NCI-H69 (cell line): ENCODE measurements at regions not wholly inside any gene's neighbourhood (a gene's known extent, or its start where the extent isn't known, plus 50 kb on each side); places are given as distances from the start of the nearest gene placed in this dataset.
A peak's percentile ranks its signal among the peaks of the same experiment; 100 is the strongest.
"Not testable (repeated sequence)": the region's sequence is repeated elsewhere in the genome, so short reads cannot be mapped to it uniquely, and the experiment has no call there.

ENCODE experiments used
- DNase-seq: peaks from one replicate; lab custom pipeline; 2025; lab: John Stamatoyannopoulos, UW

DNA sequence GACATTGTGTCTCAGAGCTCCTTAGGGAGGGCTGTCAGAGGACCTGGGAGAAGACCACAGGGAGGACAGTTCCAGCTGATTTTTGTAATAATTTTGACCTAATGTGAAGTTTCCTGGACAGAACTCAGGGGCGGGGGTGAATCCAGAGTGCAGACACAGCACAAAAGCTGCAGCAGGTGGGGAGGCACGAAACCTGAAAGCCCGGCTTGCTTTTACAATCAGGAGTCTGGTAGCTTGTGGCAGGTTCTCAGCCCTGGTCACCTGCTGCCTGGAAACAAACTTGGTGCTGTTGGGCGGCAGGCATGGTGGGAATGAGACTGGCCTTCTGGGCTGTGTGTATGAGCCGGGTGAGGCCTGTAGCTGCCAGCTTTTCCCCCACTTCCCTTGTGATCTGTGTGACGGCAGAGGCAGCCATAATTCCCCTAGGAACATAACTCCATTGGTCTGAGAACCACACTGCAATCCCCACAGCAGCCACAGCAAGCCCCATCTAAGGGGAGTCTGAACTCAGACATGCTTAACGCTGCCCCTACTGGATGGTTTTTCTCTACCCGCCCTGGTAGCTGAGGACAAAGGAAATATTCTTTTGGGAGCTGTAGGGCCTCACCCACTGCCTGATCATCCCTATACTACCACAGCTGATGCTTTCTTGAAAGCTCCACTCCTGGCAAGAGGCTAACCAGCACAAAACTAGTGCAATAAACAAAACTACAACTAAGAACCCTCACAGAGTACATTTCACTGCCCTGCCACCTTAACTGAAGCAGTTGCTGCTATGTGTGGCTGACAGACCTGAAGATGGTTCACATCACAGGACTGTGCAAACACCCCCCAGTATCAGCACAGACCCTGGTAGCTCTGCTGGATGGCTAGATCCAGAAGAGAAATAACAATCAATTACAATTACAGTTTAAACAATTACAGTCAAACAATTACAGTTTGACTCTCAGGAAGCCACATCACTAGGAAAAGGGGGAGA, 1055.1 kb upstream of the GJE1 start:
- DNase-seq = peak; percentile 77

DNA sequence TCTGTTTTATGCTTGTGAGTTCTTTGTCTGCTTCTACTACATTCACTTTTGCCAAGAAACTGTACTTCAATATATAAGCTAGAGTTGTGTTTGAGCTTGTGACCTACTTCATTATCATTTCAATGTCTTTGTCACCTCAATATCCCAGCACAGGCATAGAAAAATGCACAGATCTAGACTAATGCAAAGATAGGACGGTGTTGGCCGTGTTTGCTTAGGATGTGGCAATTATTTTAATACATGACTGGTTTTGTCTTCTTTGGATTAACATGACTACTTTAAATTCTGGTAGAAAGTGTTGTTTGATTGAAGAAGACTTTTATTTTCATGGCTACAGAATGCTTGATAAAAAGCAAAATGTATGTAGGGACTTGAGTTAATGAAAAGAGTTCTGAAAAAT, 1075.0 kb upstream of the GJE1 start:
- no peak for DNase-seq

DNA sequence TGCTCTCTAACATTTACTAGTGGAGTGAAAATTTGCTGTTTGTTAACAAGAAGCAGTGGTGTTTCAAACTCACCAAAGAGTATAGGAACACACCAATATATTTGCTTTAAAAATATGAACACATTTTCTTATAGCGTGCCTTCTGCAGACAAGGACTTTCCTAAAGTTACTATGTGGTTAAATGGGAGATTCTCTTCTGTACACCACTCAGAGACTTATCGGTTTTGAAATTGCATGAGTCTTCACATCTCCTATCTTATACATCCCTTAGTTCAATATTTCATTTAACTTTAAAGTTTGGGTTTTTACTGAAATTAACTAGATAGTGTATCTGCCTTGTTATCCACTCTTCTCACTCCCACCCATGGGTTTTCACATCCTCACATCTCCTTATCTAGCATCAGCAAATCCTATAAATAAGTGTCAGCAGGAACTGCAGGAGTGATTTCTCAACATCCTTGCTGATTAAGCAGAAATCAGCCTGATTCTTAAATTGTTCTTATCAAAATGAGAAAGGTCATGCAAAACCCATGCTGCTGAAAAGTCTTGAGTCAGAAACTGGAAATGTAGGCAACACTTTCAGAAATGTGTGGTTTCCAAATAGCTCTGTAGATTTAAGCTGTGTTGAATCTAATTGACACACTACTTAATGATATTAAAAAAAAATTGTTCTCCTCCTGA, 1075.6 kb upstream of the GJE1 start:
- no peak for DNase-seq

DNA sequence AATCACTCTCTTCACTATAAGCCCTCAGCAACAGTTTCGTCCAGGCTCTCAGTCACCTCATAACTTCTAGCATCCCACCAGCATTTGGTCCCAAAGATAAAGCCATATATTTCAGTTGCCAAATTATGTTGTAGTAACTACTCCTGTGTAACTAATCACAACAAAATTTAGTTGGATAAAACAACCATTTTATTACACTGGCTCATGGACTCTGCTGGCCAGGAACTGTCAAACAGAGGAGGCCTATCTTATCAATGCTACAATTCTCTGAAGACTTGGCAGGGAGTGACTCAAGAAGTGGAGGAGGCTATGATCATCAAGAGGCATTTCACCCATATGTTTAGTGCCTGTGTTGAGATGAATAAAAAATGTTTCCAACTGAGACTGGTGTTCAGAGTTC, 1082.3 kb upstream of the GJE1 start:
- DNase-seq = no peak

DNA sequence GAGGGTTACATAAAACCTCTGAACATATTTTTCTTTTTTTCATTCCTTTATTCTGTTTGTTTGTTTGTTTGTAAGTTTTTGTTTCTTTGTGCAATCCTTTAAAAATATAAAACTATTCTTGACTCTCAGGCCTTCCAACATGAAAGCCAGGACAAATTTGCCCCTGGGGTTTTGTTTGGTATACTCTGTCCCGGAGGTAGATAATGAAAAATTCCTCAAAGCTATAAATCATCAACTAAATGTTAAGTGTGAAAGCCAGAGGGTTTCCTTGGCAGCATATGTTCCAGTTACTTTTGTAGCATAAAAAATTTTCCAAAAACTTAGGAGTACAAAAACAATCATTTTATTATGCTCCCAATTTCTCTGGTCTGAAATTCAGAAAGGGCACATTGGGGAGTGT, 1084.3 kb upstream of the GJE1 start:
- DNase-seq = no peak

DNA sequence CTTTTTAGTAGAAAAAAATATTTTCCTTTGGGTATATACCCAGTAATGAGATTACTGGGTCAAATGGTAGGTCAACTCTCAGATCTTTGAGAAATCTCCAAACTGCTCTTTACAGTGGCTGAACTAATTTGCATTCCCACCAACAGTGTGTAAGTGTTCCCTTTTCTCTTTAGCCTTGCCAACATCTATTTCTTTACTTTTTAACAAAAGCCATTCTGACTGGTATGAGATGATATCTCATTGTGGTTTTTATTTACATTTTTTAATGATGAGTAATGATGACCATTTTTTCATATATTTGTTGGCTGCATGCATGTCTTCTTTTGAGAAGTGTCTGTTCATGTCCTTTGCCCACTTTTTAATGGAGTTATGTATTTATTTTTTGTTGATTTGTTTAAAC, 1086.2 kb upstream of the GJE1 start:
- DNase-seq = not testable (repeated sequence)

DNA sequence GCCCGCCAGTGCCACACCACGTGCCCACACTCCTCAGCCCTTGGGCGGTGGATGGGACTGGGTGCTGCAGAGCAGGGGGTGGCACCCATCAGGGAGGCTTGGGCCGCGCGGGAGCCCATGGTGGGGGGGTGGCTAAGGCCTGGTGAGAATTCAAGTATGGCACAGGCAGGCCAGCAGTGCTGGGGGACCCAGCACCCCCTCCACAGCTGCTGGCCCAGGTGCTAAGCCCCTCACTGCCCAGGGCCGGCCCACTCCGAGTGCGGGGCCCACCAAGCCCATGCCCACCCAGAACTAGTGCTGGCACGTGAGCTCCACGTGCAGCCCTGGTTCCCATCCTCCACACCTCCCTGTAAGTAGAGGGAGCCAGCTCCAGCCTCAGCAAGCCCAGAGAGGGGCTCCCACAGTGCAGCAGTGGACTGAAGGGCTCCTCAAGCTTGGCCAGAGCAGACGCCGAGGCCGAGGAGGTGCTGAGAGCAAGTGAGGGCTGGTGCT, 1091.1 kb upstream of the GJE1 start:
- no peak for DNase-seq

DNA sequence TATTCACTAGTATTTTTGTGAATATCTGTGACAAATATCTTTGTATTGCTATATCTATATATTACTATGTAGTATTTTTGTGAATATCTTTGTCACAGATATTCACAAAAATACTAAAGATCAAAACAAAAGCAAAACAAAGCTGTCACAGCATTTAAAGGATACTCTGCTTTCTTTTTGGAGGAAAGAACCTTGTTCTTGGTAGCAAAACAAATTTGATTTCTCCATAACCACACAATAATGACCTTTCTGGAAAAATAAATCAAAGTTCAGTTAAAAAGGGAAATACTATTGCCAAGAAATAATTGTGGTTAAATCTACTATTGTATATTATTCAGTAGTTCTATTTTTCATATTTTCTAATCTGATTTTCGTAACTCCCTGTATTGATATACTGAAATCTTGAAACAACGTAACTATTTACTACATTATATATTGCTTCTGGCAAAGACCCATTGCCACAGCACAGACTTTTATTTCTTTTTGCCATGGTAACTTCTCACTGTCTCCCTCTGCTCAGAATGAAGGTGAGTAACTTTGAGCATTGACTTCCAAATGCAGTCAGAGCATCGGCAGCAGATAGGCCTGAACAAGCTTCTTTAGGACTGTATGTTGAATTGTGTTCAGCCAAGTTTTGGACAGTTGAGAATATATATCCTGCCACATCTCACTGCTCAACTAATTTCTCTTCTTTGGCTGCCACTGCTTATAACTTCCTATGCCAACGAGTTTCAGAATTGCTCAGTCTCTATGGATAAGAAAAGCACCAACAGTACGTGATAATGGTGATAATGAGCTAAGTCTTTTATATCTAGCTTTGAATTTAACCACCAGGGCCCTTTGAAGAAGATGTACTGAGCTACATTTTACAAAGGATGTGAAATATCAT, 1097.2 kb upstream of the GJE1 start:
- no peak for DNase-seq

DNA sequence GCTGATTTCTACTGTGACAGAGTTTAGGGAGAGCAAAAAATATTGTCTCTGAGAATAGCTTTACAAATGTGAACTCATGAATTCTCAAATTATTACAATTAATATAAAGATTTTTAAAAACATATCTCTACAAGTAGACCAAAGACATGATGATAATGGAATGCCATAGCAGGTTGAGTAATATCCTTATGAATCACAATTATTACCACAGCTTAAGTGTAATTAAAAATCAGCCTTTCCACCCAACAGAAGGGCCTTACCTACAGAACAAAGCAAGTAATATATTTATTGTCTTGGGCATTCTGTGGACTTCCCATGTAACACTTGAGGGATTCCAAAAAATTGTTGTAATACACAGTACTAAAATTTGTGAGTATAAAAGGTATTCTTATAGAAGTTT, 1099.6 kb upstream of the GJE1 start:
- DNase-seq = no peak

DNA sequence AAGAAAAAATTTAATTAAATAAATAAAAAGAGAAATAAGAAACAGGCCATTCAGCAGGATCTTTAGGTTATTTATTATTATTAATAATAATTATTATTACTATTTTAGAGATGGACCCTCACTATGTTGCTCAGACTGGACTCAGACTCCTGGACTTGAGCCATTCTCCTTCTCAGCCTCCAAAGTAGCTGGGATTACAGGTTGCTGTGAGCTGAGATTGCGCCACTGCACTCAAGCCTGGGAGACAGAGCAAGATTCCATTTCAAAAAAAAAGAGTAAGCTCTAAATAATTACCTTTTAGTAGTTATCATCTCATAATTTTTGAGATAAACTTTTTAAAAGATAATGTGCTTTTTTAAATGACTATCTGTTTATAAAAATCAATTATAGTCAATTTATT, 1102.8 kb upstream of the GJE1 start:
- no peak for DNase-seq

DNA sequence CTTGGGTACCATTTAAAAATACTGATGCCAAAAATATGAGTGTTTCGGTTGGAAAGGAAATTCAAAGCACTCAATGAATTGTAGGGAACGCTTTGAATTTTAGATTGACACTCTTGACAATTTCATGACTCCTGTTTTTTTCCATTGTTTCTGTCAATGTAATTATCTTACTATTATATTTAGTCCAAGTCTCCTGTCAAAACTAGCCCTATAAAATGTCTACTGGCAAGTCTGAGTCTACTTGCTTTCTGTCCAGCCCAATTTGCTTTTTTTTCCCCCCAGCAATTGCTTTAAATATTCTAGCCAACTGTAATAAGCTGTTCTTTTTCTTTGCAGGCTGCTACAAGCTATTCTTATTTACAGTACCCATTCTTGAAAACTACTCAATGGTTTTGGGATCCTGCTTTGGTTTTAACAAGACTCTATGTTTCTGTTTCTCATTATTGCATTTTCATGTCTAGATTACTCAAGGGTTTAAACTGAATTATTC, 1103.9 kb upstream of the GJE1 start:
- no peak for DNase-seq

DNA sequence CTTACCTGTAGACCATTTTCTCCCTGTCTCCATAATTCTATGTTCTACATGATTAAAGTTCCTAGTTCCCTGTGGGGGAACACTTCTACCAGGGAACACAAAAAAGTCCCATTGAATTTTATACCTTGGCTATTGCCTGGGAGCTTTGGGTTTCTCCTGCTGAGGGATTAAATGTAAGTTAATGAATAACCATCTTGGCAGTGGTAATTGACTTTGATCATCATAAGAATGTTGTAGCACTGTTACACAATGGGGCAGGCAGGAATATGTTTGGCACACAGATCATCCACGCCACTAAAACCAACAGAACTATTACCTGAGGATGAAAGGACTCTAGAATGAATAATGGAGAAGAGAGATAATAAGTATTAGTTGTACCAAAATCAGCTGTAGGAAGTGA, 1106.2 kb upstream of the GJE1 start:
- DNase-seq = no peak

DNA sequence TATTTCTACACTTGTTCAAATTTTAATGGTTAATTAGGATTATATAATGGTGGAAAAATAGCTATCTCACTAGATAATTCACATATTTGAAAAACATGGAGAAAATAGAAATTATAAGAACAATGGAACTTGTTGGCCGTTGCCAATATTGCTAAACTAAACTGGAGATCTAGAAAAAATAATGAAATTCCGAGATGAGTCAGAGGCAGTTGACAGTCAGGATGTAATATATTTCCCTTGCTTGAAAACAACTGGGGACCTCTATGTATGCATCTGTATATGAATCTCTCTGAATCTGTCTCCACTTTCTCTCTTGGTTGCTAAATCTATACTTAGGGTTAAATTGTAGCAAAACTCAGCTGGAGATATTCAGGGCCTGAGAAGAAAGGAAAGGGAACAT, 1108.2 kb upstream of the GJE1 start:
- DNase-seq = no peak

DNA sequence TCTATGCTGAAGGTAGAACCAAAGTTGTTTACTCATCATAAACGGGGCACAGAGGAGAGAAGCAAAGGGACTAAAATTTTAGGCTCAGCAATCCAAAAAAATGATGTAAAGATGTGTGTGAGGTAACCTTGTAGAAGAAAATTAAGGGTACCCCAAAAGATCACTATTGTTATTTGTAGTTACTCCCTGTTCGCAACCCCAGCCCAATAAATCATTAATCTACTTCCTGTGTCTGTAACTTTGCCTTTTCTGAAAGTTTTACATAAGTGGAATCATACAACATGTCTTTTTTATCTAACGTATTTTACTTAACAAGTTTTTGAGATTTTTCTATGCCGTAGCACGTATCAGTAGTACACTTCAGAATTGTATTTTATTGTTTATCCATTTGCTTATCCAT, 1114.8 kb upstream of the GJE1 start:
- no peak for DNase-seq

DNA sequence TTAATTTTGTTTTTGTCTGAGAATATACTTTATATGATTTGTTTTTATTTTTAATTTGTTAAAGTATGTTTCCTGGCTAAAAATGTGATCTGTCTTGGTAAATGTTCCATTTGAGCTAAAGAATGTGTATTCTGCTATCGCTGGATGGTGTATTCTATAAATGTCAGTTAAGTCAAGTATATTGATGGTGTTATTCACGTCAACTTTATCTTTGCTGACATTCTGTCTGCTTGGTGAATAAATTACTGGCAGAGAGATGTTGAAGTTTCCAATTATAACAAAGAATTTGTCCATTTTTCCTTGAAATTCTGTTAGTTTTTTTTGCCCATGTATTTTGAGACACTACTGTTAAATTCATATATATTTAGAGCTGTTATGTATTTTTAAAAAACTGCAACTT, 1131.8 kb upstream of the GJE1 start:
- no peak for DNase-seq

DNA sequence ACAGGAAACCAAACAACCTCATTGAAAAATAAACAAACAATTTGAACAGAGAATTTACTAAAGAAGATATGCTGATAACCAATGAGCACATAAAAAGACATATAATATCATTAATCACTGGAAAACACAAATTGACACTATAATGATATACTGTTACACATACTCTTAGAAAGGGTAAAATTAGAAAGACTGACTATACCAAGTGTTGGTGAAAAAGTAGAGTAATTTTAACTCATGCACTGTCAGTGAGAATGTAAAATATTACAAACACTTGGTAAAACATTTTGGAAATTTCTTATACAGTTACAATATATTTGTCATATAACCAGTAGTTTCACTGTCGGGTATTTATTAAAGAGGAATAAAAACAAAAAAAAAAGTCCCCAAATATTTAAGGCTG, 1139.2 kb upstream of the GJE1 start:
- no peak for DNase-seq

DNA sequence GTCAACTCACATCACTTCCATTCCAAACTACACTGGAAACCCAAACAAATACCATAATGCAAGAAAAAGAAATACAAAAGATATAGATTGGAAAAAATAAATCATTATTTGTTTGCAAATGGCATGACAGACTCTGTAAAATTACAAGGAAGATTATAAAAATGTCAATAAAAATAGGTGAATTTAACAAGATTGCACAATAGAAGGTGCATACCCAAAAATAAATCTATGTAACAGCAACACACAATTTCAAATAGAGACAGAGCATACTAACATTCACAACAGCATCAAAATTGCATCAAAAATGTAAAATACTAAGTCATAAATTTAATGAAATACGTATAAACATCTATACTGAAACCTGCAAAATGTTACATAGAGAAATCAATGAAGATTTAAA, 1140.0 kb upstream of the GJE1 start:
- no peak for DNase-seq

DNA sequence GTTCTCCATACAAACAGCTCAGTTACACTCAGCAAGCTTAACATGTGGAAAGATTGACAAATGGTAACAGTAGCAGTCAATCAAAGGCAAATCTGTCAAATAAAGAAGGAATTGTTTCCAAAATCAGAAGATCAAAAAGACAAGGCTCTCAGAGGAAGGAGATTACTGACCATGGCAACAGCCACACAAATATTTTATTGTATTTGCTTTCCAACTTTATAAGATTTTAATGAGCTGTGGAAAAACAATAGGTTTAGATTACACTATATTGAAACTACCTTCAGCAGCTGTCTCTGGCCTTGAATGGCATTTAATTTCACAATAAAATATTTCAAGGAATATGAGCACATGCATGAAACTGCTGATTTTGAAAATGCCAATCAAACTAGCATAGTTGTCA, 1143.9 kb upstream of the GJE1 start:
- DNase-seq = peak; percentile 59

DNA sequence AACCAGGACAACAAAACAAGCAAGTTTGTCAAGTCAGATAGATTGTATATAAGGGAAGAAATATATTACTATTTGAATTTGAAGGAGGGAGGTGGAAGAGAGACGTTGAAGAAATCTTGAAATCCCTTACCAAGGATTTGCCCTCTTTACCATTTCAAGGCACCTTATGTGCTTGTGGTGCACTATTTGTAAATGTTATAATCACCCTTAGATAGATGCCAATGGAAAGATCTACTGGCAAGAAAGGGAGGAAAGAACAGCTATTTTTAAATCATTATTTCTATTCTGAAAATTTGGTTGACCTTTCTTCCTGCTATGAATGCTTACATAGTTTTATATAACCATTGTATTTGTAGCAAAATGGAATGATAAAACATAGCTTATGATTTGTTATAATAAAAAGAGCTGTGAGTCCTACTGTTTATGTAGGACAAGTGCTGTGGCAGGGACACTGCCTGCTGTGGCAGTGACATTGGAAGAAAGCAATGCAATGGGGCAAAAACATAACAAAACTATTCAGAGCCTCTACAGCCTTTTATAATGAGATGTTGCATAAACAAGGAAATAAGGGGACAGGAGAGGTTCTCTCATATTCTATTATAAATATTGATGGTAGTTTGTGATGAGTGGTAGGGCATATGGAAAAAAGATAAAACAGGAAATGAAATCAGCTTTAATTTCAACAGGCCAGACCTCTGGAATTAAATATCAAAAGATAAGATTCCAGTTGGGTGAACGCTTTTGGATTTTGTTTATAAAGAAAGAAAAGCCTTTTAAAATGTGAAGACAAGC, 1145.2 kb upstream of the GJE1 start:
- no peak for DNase-seq

DNA sequence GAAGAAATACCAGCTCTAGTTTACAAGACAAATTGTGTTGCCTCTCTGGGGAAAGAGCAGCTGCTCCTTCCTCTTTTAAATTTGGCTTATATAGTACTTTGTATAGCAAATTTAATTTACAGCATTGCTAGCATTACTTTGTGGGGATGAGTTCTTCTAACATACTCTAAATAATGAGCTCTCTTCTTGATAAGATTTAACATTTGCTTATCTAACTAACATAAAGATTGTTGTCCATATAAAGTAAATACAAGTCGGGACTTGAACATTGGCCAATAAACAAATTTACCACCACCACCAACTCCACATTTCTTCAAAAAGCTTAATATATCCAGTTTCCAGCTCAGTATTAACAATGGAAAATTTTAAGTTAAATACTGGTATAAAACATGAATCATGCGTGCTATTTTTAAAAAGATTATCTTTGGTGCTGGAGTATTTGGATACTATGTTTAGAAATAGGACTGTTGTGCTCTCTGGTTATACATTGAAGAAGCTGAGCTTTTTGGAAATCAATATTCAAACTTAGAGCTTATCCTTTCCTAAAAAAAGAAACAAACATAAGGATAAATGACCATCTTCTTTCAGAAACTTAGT, 1146.9 kb upstream of the GJE1 start:
- no peak for DNase-seq
